Fibroblast of the aortic adventitia (primary cell): ENCODE measurements at regions not wholly inside any gene's neighbourhood (a gene's known extent, or its start where the extent isn't known, plus 50 kb on each side); places are given as distances from the start of the nearest gene placed in this dataset.

Source experiments
- DNase-seq: peaks from one replicate; pipeline ENCODE4 v3.0.0-alpha.2; 2010; ENCODE audit warnings: low read depth
- H3K4me3 ChIP-seq: 2 replicates; pipeline ENCODE4 v1.5.1; 2011; ENCODE audit warnings: low read depth, mild to moderate bottlenecking, control low read depth, low read length, moderate library complexity
- CTCF ChIP-seq: IDR thresholded peaks from 2 replicates; pipeline ENCODE4 v1.5.1; 2011; ENCODE audit warnings: mild to moderate bottlenecking, low read length, control low read depth, inconsistent platforms; ENCODE audit not compliant: insufficient read depth

- TF ChIP-seq CTCF = no peak
- H3K4me3 ChIP-seq = no peak overlapping the region
Observed at GRCh38 chr22:48736593-48737460, 1090.8 kb downstream of the BRD1 start.

DNA sequence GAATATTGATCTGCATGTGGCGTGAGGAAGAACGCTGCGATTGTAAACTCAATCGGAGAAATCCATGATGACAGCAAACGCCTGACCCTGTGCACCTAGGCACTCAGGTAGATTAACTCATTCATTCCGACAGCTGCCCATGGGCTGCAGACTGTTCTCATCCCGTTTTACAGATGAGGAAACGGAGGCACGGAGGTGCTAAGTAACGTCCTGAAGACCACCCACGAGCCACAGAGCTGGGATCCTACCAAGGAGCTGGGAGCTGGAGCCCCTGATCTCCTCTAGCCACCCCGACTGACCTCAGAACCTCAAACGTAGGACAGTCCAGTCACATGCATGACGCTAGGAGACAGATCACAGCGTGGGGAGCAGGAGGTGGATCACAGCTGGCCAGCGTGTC, 1092.7 kb downstream of the BRD1 start:
- DNase-seq = no peak
- no peak for TF ChIP-seq CTCF
- H3K4me3 ChIP-seq = no peak overlapping the region

More at GRCh38 chr22:48736593-48737460, 1090.8 kb downstream of the BRD1 start:
- DNase-seq = no peak

DNA sequence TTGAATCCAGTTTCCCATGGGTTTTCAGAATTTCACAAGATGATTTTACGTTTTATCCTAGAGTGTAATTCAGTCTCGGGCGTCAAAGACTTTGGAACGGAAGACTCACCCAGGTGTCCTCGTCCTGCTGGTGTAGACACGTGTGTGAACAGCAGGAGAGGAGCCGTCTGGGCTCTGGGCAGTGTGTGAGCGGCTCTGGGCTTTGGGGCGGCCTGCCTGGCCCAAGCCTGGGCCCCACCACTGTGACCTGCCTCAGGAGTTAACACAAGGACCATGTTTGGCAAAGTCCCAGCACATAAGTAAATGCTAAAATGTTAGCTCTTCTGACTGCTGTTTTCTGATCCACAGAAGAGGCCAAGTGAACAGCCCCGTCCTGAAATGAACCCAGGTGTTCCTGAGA, 1093.3 kb downstream of the BRD1 start:
- TF ChIP-seq CTCF = no peak
- no peak for DNase-seq

GRCh38 chr22:48729499-48730171, 1098.0 kb downstream of the BRD1 start:
- no peak for TF ChIP-seq CTCF
- H3K4me3 ChIP-seq = no peak overlapping the region
- no peak for DNase-seq

More for the DNA sequence above, 1093.3 kb downstream of the BRD1 start:
- no peak overlapping the region for H3K4me3 ChIP-seq

- H3K4me3 ChIP-seq = no peak overlapping the region
- DNase-seq = no peak
- TF ChIP-seq CTCF = no peak
Observed at GRCh38 chr22:48727454-48728058, 1100.1 kb downstream of the BRD1 start.

DNA sequence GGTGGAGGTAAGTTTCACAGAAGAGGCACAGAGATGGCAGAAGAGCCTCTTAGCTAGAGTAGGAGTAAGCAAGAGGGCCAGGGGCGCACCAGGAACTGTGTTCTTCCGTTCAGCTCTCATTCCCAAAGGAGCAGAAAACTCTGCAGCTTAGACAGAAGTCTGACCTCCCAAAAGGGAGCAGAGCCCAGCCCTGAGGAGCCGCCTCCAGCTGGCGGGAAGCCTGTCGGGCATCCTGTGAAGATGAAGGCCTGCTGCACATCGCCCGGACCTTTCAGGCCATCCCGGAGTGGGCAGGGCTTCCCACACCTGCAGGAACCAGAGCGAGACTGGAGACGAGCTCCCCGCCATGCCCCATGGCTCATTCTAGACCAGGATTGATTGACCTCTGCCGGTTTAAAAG, 1102.8 kb downstream of the BRD1 start:
- no peak overlapping the region for H3K4me3 ChIP-seq
- TF ChIP-seq CTCF = no peak
- DNase-seq = no peak
